Calu3 (cell line): ENCODE measurements at regions not wholly inside any gene's neighbourhood (a gene's known extent, or its start where the extent isn't known, plus 50 kb on each side); places are given as distances from the start of the nearest gene placed in this dataset.

Source experiments
- BruUV-seq: library from RNA; stranded (reverse); fragments of 400-500 nt; replicated peaks from 2 replicates; lab custom pipeline; 2021; lab: Mats Ljungman, UMichigan
- CTCF ChIA-PET: fragments of 300-600 bp; sonication (Branson Sonifier 250); formaldehyde crosslinking; loops from one replicate; lab custom pipeline; 2022; ENCODE audit warnings: antibody characterized with exemption; lab: Charles Lee
- DNase-seq: peaks from one replicate; pipeline ENCODE4 v3.0.0; 2022
- H3K27ac Mint-ChIP-seq: one replicate; pipeline ENCODE4 v1.8.0; 2022; ENCODE audit warnings: mixed read lengths; ENCODE audit not compliant: unreplicated experiment
- H3K27me3 Mint-ChIP-seq: one replicate; pipeline ENCODE4 v1.8.0; 2022; ENCODE audit warnings: mixed read lengths; ENCODE audit not compliant: unreplicated experiment
- H3K36me3 Mint-ChIP-seq: one replicate; pipeline ENCODE4 v1.8.0; 2022; ENCODE audit warnings: mild to moderate bottlenecking, moderate library complexity, mixed read lengths; ENCODE audit not compliant: insufficient read depth, unreplicated experiment
- H3K4me1 Mint-ChIP-seq: one replicate; pipeline ENCODE4 v1.8.0; 2022; ENCODE audit warnings: mild to moderate bottlenecking, low read depth, mixed read lengths; ENCODE audit not compliant: unreplicated experiment
- H3K4me3 Mint-ChIP-seq: one replicate; pipeline ENCODE4 v1.8.0; 2022; ENCODE audit warnings: mild to moderate bottlenecking, low read depth, moderate library complexity, mixed read lengths; ENCODE audit not compliant: unreplicated experiment
- H3K9me3 Mint-ChIP-seq: one replicate; pipeline ENCODE4 v1.8.0; 2022; ENCODE audit warnings: low read depth, mixed read lengths; ENCODE audit not compliant: unreplicated experiment
- intact Hi-C: fragments of 100-400 bp; cut with micrococcal nuclease; formaldehyde crosslinking; loops from one replicate; pipeline ENCODE4 v1.10.0; 2022; ENCODE audit not compliant: unreplicated experiment
- TF ChIP-seq, protein P1 (sequence below): fragments of 200-600 bp; IDR thresholded peaks from one replicate; pipeline ENCODE4 v1.8.0; 2022; ENCODE audit warnings: antibody characterized with exemption; ENCODE audit not compliant: unreplicated experiment

DNA sequence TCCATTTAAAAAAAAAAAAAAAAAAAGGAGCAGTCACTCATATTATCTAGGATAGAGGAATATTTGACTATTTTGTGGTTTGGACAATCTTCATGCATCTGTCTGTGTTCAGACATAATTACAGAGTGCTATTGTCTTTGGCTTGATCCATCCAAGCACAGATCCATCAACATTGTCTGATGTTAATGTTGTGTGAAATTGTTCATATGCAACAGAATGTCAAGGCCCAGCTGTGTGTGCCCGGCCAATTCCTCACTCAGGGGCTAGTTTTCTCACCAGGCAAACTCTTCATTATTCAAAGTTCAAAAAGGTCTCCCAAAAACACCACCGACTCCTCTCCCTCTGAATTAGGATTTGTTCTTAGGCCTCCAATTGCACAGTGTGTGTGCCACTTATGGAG, 324.9 kb upstream of the TMTC1 start:
- Mint-ChIP-seq H3K9me3 (no peaks in the 10 kb centered on the region), H3K27ac (no peak overlapping the region), H3K4me1 (no peaks in the 10 kb centered on the region), H3K4me3 (no peak overlapping the region), H3K36me3 (no peaks in the 10 kb centered on the region), H3K27me3 (no peaks in the 10 kb centered on the region)
- no peak for DNase-seq
- intact Hi-C loops = no loop called here
- CTCF ChIA-PET = interaction anchor here (0.7 kb wide), 1 partner anchor 20 kb away, joined by 7 read pairs; no protein-coding TSS in a partner anchor
- TF ChIP-seq, protein P1, sequence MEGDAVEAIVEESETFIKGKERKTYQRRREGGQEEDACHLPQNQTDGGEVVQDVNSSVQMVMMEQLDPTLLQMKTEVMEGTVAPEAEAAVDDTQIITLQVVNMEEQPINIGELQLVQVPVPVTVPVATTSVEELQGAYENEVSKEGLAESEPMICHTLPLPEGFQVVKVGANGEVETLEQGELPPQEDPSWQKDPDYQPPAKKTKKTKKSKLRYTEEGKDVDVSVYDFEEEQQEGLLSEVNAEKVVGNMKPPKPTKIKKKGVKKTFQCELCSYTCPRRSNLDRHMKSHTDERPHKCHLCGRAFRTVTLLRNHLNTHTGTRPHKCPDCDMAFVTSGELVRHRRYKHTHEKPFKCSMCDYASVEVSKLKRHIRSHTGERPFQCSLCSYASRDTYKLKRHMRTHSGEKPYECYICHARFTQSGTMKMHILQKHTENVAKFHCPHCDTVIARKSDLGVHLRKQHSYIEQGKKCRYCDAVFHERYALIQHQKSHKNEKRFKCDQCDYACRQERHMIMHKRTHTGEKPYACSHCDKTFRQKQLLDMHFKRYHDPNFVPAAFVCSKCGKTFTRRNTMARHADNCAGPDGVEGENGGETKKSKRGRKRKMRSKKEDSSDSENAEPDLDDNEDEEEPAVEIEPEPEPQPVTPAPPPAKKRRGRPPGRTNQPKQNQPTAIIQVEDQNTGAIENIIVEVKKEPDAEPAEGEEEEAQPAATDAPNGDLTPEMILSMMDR = no peak
- BruUV-seq = no TSS peak

DNA sequence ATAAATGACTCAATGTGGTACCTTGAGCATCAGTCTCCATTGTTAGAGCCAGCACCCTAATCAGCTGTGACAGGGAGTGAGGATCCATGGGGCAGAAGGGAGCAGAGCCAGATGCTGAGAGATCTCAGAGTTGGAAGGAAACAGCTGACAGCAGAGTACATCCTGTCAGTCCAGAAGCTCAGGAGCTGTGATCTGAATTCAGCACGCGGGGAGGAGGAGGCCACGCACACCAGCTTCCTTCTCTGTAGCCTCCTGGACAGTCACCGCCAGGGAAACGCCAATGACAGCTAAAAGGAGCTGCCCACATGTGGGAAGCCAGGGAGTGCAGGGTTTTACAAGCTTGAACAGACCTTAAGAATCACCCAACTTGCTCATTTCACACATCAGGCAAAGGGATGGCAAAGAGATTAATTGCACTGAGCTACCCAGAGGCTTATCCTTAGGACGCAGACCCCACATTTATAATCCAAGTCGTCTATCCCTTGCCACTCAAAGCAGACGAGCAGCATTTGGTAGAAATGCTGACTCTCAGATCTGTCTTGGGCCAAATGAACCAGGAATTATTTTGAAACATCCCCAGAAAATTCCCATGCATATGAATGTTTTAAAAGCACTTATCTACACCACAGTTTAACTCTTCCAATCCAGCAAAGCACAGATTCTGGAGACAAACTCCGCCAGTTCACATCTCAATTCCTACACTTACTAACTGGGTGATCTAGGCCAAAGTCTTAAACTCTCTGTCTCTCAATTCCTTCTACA, 322.6 kb upstream of the TMTC1 start:
- TF ChIP-seq, protein P1 = no peak
- H3K4me1 Mint-ChIP-seq = no peaks in the 10 kb centered on the region
- CTCF ChIA-PET = no interaction called here
- no peak overlapping the region for H3K4me3 Mint-ChIP-seq
- no peaks in the 10 kb centered on the region for H3K27me3 Mint-ChIP-seq
- no TSS peak for BruUV-seq
- H3K9me3 Mint-ChIP-seq = no peaks in the 10 kb centered on the region
- intact Hi-C loops = no loop called here
- no peak overlapping the region for H3K27ac Mint-ChIP-seq
- no peak for DNase-seq
- H3K36me3 Mint-ChIP-seq = no peaks in the 10 kb centered on the region

DNA sequence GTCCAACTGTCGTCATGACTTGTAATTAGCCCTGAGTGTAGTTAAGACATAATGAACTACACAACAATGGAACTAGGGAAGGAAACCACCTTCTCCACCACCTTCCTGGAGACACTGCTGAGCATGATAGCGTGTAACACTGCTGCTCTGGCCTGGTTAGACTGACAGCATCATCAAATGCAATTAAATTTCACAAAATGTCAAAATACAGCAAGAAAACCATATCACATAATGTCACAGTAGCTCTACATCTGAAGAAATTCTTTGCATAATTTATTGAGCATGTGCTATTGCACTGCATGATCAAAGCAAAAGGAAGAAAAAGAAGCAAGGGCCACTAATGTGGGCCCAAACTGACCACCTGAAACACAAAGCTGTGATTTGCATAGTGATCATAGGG, 321.8 kb upstream of the TMTC1 start:
- intact Hi-C loops = no loop called here
- BruUV-seq = no TSS peak
- CTCF ChIA-PET = no interaction called here
- no peak overlapping the region for H3K4me3 Mint-ChIP-seq
- H3K27me3 Mint-ChIP-seq = no peaks in the 10 kb centered on the region
- H3K4me1 Mint-ChIP-seq = no peaks in the 10 kb centered on the region
- no peaks in the 10 kb centered on the region for H3K9me3 Mint-ChIP-seq
- DNase-seq = no peak
- H3K36me3 Mint-ChIP-seq = no peaks in the 10 kb centered on the region
- TF ChIP-seq, protein P1 = no peak
- no peak overlapping the region for H3K27ac Mint-ChIP-seq

DNA sequence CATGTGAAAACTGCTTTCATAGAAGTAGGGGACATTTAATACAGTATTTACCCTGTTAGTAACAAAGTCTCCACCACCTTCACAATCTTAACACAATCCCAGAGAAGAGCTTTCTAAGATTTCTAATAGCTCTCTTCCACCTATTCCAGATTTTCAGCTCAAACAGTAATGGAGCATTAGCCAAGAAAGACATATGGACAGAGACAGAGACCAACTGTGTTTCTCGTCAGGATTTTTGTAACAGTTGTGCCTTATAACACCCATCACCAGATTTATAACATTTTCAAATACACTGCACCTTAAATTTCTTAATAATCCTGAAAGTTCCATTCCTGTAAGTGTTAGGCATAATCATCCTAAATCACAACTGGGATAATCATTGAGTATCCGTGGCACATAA, 321.2 kb upstream of the TMTC1 start:
- CTCF ChIA-PET = no interaction called here
- BruUV-seq = no TSS peak
- H3K36me3 Mint-ChIP-seq = no peaks in the 10 kb centered on the region
- DNase-seq = no peak
- H3K4me1 Mint-ChIP-seq = no peaks in the 10 kb centered on the region
- intact Hi-C loops = no loop called here
- no peaks in the 10 kb centered on the region for H3K27me3 Mint-ChIP-seq
- no peaks in the 10 kb centered on the region for H3K9me3 Mint-ChIP-seq
- TF ChIP-seq, protein P1 = no peak
- H3K27ac Mint-ChIP-seq = no peak overlapping the region
- no peak overlapping the region for H3K4me3 Mint-ChIP-seq
